GM21381 (cell line): ENCODE measurements at regions not wholly inside any gene's neighbourhood (a gene's known extent, or its start where the extent isn't known, plus 50 kb on each side); places are given as distances from the start of the nearest gene placed in this dataset.
"Not testable (repeated sequence)": the region's sequence is repeated elsewhere in the genome, so short reads cannot be mapped to it uniquely, and the experiment has no call there.

Experiments used
- ATAC-seq: cut with Tn5 transposase; IDR thresholded peaks from one replicate; pipeline ENCODE4 v1.9.1; 2021; ENCODE audit warnings: mild to moderate bottlenecking, moderate library complexity; ENCODE audit not compliant: unreplicated experiment

- no peak for ATAC-seq
Observed at GRCh38 chr9:88287972-88288371, 100.3 kb upstream of the SPIN1 start.

GRCh38 chr9:88280816-88281382, 107.3 kb upstream of the SPIN1 start:
- ATAC-seq, result no peak

GRCh38 chr9:88278036-88278435, 110.2 kb upstream of the SPIN1 start:
- ATAC-seq, result no peak

GRCh38 chr9:88274078-88274477, 114.2 kb upstream of the SPIN1 start:
- ATAC-seq, result no peak

GRCh38 chr9:88272986-88273385, 115.3 kb upstream of the SPIN1 start:
- ATAC-seq, result no peak

- no peak for ATAC-seq
Observed at GRCh38 chr9:88270413-88270812, 117.8 kb upstream of the SPIN1 start.

GRCh38 chr9:88268886-88269285, 119.4 kb upstream of the SPIN1 start:
- ATAC-seq, result no peak

GRCh38 chr9:88267283-88267682, 121.0 kb upstream of the SPIN1 start:
- no peak for ATAC-seq

GRCh38 chr9:88266416-88266815, 121.8 kb upstream of the SPIN1 start:
- ATAC-seq, result no peak

- ATAC-seq, result no peak
Observed at GRCh38 chr9:88259001-88259400, 120.7 kb upstream of the SPATA31C2 start.

GRCh38 chr9:88258601-88259000, 120.3 kb upstream of the SPATA31C2 start:
- no peak for ATAC-seq

- ATAC-seq, result no peak
Observed at GRCh38 chr9:88258024-88258423, 119.7 kb upstream of the SPATA31C2 start.

GRCh38 chr9:88256216-88256615, 117.9 kb upstream of the SPATA31C2 start:
- no peak for ATAC-seq

GRCh38 chr9:88255806-88256205, 117.5 kb upstream of the SPATA31C2 start:
- ATAC-seq, result not testable (repeated sequence)

GRCh38 chr9:88251903-88252302, 113.6 kb upstream of the SPATA31C2 start:
- no peak for ATAC-seq

- no peak for ATAC-seq
Observed at GRCh38 chr9:88243736-88244135, 105.5 kb upstream of the SPATA31C2 start.

- no peak for ATAC-seq
Observed at GRCh38 chr9:88242879-88243278, 104.6 kb upstream of the SPATA31C2 start.

- ATAC-seq, result no peak
Observed at GRCh38 chr9:88237991-88238571, 99.8 kb upstream of the SPATA31C2 start.

GRCh38 chr9:88237479-88237961, 99.2 kb upstream of the SPATA31C2 start:
- no peak for ATAC-seq

- ATAC-seq, result no peak
Observed at GRCh38 chr9:88236511-88237478, 98.5 kb upstream of the SPATA31C2 start.

- no peak for ATAC-seq
Observed at GRCh38 chr9:88235615-88236014, 97.3 kb upstream of the SPATA31C2 start.

- no peak for ATAC-seq
Observed at GRCh38 chr9:88234114-88234513, 95.8 kb upstream of the SPATA31C2 start.
